MCF 10A (cell line): ENCODE measurements at regions not wholly inside any gene's neighbourhood (a gene's known extent, or its start where the extent isn't known, plus 50 kb on each side); places are given as distances from the start of the nearest gene placed in this dataset.

Source experiments
- BruUV-seq: library from RNA; stranded (reverse); fragments of 400-500 nt; replicated peaks from 2 replicates; lab custom pipeline; 2021; lab: Mats Ljungman, UMichigan
- CTCF ChIA-PET: fragments of 300-600 bp; sonication (Branson Sonifier 250); formaldehyde crosslinking; extraction: SDS; loops from one replicate; lab custom pipeline; 2021; ENCODE audit warnings: antibody characterized with exemption, inconsistent platforms; lab: Yijun Ruan, JAX
- POLR2A ChIA-PET: fragments of 300-600, 350-650 bp; sonication (Branson Sonifier 250); formaldehyde crosslinking; extraction: SDS; loops from one replicate; lab custom pipeline; 2020; ENCODE audit warnings: antibody characterized with exemption, inconsistent platforms; lab: Yijun Ruan, JAX
- DNase-seq: peaks from one replicate; pipeline ENCODE4 v3.0.0-alpha.2; 2018; ENCODE audit not compliant: unreplicated experiment
- H3K27ac Mint-ChIP-seq: one replicate; pipeline ENCODE4 v1.8.0; 2022; ENCODE audit warnings: mild to moderate bottlenecking, low read depth, mixed read lengths; ENCODE audit not compliant: unreplicated experiment
- H3K27me3 Mint-ChIP-seq: one replicate; pipeline ENCODE4 v1.8.0; 2022; ENCODE audit warnings: mixed read lengths; ENCODE audit not compliant: insufficient read depth, unreplicated experiment
- H3K36me3 Mint-ChIP-seq: one replicate; pipeline ENCODE4 v1.8.0; 2022; ENCODE audit warnings: mild to moderate bottlenecking, moderate library complexity, mixed read lengths; ENCODE audit not compliant: insufficient read depth, unreplicated experiment
- H3K4me1 Mint-ChIP-seq: one replicate; pipeline ENCODE4 v1.8.0; 2022; ENCODE audit warnings: mixed read lengths; ENCODE audit not compliant: insufficient read depth, unreplicated experiment
- H3K4me3 Mint-ChIP-seq: one replicate; pipeline ENCODE4 v1.8.0; 2022; ENCODE audit warnings: mild to moderate bottlenecking, moderate library complexity, mixed read lengths; ENCODE audit not compliant: unreplicated experiment
- H3K9me3 Mint-ChIP-seq: one replicate; pipeline ENCODE4 v1.8.0; 2022; ENCODE audit warnings: mixed read lengths; ENCODE audit not compliant: unreplicated experiment
- CTCF ChIP-seq: fragments of 200-600 bp; IDR thresholded peaks from one replicate; pipeline ENCODE4 v1.8.0; 2022; ENCODE audit warnings: antibody characterized with exemption, mild to moderate bottlenecking; ENCODE audit not compliant: unreplicated experiment
- intact Hi-C: fragments of 100-400 bp; cut with micrococcal nuclease; formaldehyde crosslinking; loops from 2 replicates; pipeline ENCODE4 v1.14.1; 2022

GRCh38 chr7:26549281-26549944 is 257.8 kb downstream of the SNX10 start:
- ChIA-PET CTCF (interaction anchor here (1.5 to 1.8 kb wide), 2 partner anchors 14 to 181 kb away, joined by 4 to 5 read pairs; no protein-coding TSS in a partner anchor), POLR2A (interaction anchor here (0.6 to 2.0 kb wide), 5 partner anchors 14 to 150 kb away, joined by 3 to 5 read pairs (median 4); no protein-coding TSS in a partner anchor)
- TF ChIP-seq CTCF: no peak
- Mint-ChIP-seq H3K27ac (peak overlapping the region; percentile 82), H3K9me3 (no peaks in the 10 kb centered on the region), H3K27me3 (no peaks in the 10 kb centered on the region), H3K4me1 (peaks cover 22% of the 10 kb centered on the region), H3K36me3 (peaks cover 5% of the 10 kb centered on the region), H3K4me3 (no peak overlapping the region)
- peak; percentile 82 for DNase-seq
- intact Hi-C loops: no loop called here
- no TSS peak for BruUV-seq

DNA sequence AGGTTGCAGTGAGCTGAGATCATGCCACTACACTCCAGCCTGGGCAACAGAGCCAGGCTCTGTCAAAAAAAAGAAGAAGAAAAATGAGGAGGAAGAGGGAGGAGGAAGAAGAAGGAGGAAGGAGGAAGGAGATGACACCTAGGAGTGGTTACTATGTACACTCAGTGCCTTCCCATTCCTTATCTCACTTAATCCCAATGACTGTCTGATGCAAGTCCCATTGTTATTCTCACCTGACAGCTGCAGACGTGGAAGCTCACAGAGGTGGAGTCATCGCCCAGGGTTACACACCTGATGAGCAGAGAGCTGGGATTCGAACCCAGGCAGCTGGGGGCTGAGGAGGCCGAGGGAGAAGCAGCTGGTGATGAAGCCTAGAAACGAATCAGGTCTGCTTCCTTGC is 258.8 kb downstream of the SNX10 start:
- no peak for DNase-seq
- Mint-ChIP-seq H3K9me3 (no peaks in the 10 kb centered on the region), H3K36me3 (peaks cover 5% of the 10 kb centered on the region), H3K4me1 (peaks cover 22% of the 10 kb centered on the region), H3K27me3 (no peaks in the 10 kb centered on the region), H3K27ac (peak overlapping the region; percentile 82), H3K4me3 (no peak overlapping the region)
- POLR2A ChIA-PET: interaction anchor here (0.7 to 2.0 kb wide), 3 partner anchors 24 to 151 kb away, joined by 3 to 5 read pairs (median 4); no protein-coding TSS in a partner anchor
- no peak for TF ChIP-seq CTCF
- intact Hi-C loops: no loop called here
- CTCF ChIA-PET: interaction anchor here (0.7 kb wide), 1 partner anchor 43 kb away, joined by 3 read pairs; no protein-coding TSS in a partner anchor
- BruUV-seq: no TSS peak

- intact Hi-C loops: no loop called here
- CTCF ChIA-PET: interaction anchor here (0.9 kb wide), 1 partner anchor 221 kb away, joined by 3 read pairs; no protein-coding TSS in a partner anchor
Measured at GRCh38 chr7:26551740-26552139, 260.1 kb downstream of the SNX10 start.

GRCh38 chr7:26553128-26553527 is 261.5 kb downstream of the SNX10 start:
- TF ChIP-seq CTCF: no peak
- H3K4me1 Mint-ChIP-seq: peaks cover 22% of the 10 kb centered on the region
- H3K4me3 Mint-ChIP-seq: no peak overlapping the region
- POLR2A ChIA-PET: no interaction called here
- intact Hi-C loops: no loop called here
- no peaks in the 10 kb centered on the region for H3K27me3 Mint-ChIP-seq
- peaks cover 5% of the 10 kb centered on the region for H3K36me3 Mint-ChIP-seq
- no peak for DNase-seq
- no TSS peak for BruUV-seq
- H3K27ac Mint-ChIP-seq: no peak overlapping the region
- CTCF ChIA-PET: no interaction called here
- H3K9me3 Mint-ChIP-seq: no peaks in the 10 kb centered on the region

More at GRCh38 chr7:26551740-26552139, 260.1 kb downstream of the SNX10 start:
- Mint-ChIP-seq H3K4me1 (peaks cover 22% of the 10 kb centered on the region), H3K36me3 (peaks cover 5% of the 10 kb centered on the region), H3K9me3 (no peaks in the 10 kb centered on the region), H3K27ac (no peak overlapping the region), H3K27me3 (no peaks in the 10 kb centered on the region), H3K4me3 (no peak overlapping the region)
- DNase-seq: no peak
- POLR2A ChIA-PET: no interaction called here
- TF ChIP-seq CTCF: no peak
- no TSS peak for BruUV-seq
